GM12865 (cell line): ENCODE measurements at regions not wholly inside any gene's neighbourhood (a gene's known extent, or its start where the extent isn't known, plus 50 kb on each side); places are given as distances from the start of the nearest gene placed in this dataset.
A peak's percentile ranks its signal among the peaks of the same experiment; 100 is the strongest.

Experiments used
- DNase-seq: peaks from one replicate; pipeline ENCODE4 v3.0.0; 2010; ENCODE audit warnings: low read depth
- H3K4me3 ChIP-seq: 2 replicates; pipeline ENCODE4 v1.5.1; 2011; ENCODE audit warnings: mild to moderate bottlenecking, low read depth, low read length, control low read depth
- TF ChIP-seq, protein P1 (sequence below): IDR thresholded peaks from 2 replicates; pipeline ENCODE4 v1.5.1; 2011; ENCODE audit warnings: low read length, control low read depth, low read depth, inconsistent platforms; ENCODE audit not compliant: insufficient read depth; ENCODE audit errors: missing control alignments

DNA sequence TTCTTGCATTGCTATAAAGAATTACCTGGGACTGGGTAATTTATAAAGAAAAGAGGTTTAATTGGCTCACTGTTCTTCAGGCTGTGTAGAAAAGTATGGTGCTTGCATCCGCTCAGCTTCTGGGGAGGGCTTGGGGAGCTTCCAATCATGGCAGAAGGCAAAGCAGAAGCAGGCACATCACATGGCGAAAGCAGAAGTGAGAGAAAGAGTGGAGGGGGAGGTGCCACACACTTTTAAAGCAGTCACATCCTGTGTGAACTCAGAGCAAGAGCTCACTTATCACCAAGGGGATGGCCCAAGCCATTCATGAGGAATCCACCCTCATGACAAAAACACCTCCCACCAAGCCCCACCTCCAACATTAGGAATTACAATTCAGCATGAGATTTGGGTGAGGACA is 303.5 kb downstream of the OTUD1 start:
- no peak overlapping the region for H3K4me3 ChIP-seq
- DNase-seq = peak; percentile 51
- TF ChIP-seq, protein P1, sequence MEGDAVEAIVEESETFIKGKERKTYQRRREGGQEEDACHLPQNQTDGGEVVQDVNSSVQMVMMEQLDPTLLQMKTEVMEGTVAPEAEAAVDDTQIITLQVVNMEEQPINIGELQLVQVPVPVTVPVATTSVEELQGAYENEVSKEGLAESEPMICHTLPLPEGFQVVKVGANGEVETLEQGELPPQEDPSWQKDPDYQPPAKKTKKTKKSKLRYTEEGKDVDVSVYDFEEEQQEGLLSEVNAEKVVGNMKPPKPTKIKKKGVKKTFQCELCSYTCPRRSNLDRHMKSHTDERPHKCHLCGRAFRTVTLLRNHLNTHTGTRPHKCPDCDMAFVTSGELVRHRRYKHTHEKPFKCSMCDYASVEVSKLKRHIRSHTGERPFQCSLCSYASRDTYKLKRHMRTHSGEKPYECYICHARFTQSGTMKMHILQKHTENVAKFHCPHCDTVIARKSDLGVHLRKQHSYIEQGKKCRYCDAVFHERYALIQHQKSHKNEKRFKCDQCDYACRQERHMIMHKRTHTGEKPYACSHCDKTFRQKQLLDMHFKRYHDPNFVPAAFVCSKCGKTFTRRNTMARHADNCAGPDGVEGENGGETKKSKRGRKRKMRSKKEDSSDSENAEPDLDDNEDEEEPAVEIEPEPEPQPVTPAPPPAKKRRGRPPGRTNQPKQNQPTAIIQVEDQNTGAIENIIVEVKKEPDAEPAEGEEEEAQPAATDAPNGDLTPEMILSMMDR = no peak

DNA sequence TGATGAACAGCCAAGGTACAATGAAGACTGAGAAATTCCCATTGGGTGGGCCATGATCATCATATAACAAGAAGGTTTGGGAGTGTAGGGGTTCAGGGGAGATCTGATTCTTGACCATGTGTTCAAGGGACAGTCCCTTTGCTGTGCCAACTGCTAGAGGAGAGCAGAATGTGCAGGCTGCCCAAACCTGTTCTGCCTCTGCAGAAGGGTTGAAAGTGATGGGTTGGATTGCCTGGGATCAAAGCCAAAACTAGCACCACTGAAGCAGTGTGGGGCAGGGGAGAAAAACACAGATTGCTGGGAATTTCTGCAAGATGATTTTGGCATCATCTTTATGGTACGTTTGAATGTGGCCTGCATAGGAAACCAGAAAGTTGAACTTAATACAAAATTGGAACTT is 303.9 kb downstream of the OTUD1 start:
- no peak for DNase-seq
- H3K4me3 ChIP-seq = no peak overlapping the region
- TF ChIP-seq, protein P1 = no peak

DNA sequence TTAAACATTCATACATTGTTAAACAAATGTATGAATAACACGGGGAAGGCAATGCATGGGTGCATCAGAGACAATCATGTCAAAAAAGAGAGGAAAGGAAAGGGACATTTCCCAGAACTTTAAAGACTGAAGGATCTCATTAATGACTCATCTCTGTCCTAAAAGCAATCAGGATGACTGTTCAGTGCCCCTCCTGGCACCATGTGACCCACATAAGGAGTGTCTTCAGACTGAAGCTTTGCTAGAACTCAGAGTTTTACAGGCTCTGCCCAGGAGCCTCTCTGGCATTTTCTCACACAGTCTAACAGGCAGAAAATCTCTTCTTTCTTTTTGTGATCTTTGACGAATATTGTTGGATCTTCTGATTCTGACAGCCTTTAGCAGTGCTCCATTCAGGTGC is 315.3 kb downstream of the OTUD1 start:
- TF ChIP-seq, protein P1 = no peak
- no peak overlapping the region for H3K4me3 ChIP-seq
- no peak for DNase-seq

DNA sequence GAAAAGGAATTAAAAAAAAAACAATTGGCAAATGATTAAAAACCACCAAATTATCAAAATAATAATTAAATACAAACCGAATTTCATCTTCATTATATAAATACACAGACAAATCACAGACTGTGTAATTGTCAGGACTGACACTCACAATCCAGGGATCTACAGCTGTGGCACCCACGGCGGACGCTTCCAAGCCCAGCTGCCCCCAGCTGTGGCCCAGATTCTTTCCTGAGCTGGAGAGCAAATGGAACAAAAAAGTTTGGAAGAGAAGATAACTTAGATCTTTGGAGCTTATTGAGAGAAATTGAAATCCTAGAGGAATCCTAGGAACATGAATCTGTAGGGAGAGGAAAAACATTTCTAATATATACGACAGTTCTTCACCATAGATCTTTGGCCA is 316.1 kb downstream of the OTUD1 start:
- TF ChIP-seq, protein P1 = no peak
- no peak for DNase-seq
- no peak overlapping the region for H3K4me3 ChIP-seq

DNA sequence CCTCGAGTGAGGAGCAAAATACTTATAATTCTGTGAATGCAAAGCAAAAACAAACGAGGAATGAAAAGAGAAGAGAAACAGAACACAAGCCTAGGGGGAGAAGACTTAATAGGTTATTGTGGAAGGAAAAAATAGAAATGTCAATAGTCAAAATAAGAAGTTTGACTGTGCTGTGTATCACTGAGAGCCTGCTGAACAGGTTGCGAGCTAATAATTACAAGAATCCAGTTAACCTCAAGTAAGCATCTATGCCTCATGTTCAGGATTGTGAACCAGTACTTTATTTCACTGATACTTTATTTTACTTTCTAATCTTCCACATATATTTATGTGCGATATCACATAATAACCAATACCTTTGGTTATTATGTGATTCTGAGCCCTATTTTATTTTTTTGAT is 316.7 kb downstream of the OTUD1 start:
- TF ChIP-seq, protein P1 = no peak
- DNase-seq = no peak
- H3K4me3 ChIP-seq = no peak overlapping the region

DNA sequence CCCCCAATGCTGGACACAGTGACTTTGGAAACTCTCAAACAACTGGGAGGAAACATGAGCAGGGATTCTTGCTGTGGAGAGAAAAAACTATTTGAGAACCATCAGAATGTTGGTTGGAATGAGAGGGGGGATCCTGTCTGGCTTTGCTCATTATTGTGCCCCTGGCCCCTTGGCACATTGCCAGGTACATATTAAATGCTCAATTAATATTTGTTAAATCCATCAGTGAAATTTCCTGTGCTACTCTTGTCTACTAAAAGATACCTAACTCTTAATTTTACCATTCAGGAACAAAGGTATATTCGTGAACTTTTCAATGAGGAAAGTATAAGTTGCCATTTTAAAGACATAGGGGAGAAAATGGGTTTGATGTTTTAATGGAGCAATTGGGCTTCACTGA is 329.4 kb downstream of the OTUD1 start:
- no peak for DNase-seq
- TF ChIP-seq, protein P1 = no peak
- no peak overlapping the region for H3K4me3 ChIP-seq

DNA sequence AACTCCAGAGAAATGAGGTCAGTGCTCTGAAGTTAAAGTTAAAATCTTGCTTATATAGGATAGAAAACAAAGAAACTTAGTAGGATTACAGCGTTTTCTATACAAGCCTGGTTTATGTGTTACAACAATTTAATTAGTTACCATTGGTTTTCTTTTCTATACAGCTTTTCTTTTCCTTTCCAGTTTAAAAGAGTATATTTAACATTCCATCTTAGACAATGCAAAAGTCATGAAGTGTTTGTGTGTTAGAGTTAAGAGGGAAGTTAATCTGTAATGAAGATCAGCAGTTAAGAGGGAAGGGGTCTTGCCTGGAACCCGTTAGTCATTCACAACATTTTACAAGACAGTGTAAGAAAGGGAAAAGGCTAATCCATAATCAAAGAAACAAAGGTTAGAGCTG is 338.3 kb downstream of the OTUD1 start:
- TF ChIP-seq, protein P1 = no peak
- no peak for DNase-seq
- H3K4me3 ChIP-seq = no peak overlapping the region
